Middle frontal gyrus (tissue), 1 donor: ENCODE measurements at regions not wholly inside any gene's neighbourhood (a gene's known extent, or its start where the extent isn't known, plus 50 kb on each side); places are given as distances from the start of the nearest gene placed in this dataset.

Experiments
- DNase-seq: peaks from one replicate; pipeline ENCODE4 v3.0.0-alpha.2; 2015; ENCODE audit warnings: low spot score; ENCODE audit errors: extremely low spot score

- no peak for DNase-seq
Observed at GRCh38 chr4:179536694-179537093, 2094.5 kb upstream of the AGA start.

- no peak for DNase-seq
Observed at GRCh38 chr4:179539641-179540040, 2097.4 kb upstream of the AGA start.

- no peak for DNase-seq
Observed at GRCh38 chr4:179543771-179544170, 2101.5 kb upstream of the AGA start.

GRCh38 chr4:179544496-179544895 is 2102.3 kb upstream of the AGA start:
- no peak for DNase-seq

GRCh38 chr4:179552131-179552530 is 2109.9 kb upstream of the AGA start:
- no peak for DNase-seq

- no peak for DNase-seq
Observed at GRCh38 chr4:179563741-179564140, 2121.5 kb upstream of the AGA start.

GRCh38 chr4:179569549-179569948 is 2127.3 kb upstream of the AGA start:
- no peak for DNase-seq

GRCh38 chr4:179582164-179582905 is 2140.1 kb upstream of the AGA start:
- DNase-seq: no peak

- no peak for DNase-seq
Observed at GRCh38 chr4:179583221-179583620, 2141.0 kb upstream of the AGA start.

- no peak for DNase-seq
Observed at GRCh38 chr4:179584101-179584500, 2141.9 kb upstream of the AGA start.

- no peak for DNase-seq
Observed at GRCh38 chr4:179585761-179586160, 2143.5 kb upstream of the AGA start.

GRCh38 chr4:179586460-179586859 is 2144.2 kb upstream of the AGA start:
- DNase-seq: no peak

- DNase-seq: no peak
Observed at GRCh38 chr4:179595671-179596410, 2153.6 kb upstream of the AGA start.

- no peak for DNase-seq
Observed at GRCh38 chr4:179596621-179597020, 2154.4 kb upstream of the AGA start.

GRCh38 chr4:179597301-179597700 is 2155.1 kb upstream of the AGA start:
- no peak for DNase-seq

- DNase-seq: no peak
Observed at GRCh38 chr4:179601671-179602070, 2159.4 kb upstream of the AGA start.

GRCh38 chr4:179605196-179605595 is 2163.0 kb upstream of the AGA start:
- DNase-seq: no peak

GRCh38 chr4:179607003-179607402 is 2164.8 kb upstream of the AGA start:
- DNase-seq: no peak

GRCh38 chr4:179615704-179616103 is 2173.5 kb upstream of the AGA start:
- DNase-seq: no peak

- DNase-seq: no peak
Observed at GRCh38 chr4:179618966-179619365, 2176.7 kb upstream of the AGA start.

- no peak for DNase-seq
Observed at GRCh38 chr4:179624768-179625181, 2182.5 kb upstream of the AGA start.

- DNase-seq: no peak
Observed at GRCh38 chr4:179625406-179625805, 2183.2 kb upstream of the AGA start.

GRCh38 chr4:179626687-179627086 is 2184.4 kb upstream of the AGA start:
- DNase-seq: no peak
